ENCODE measurements at regions not wholly inside any gene's neighbourhood (a gene's known extent, or its start where the extent isn't known, plus 50 kb on each side); places are given as distances from the start of the nearest gene placed in this dataset.

DNA sequence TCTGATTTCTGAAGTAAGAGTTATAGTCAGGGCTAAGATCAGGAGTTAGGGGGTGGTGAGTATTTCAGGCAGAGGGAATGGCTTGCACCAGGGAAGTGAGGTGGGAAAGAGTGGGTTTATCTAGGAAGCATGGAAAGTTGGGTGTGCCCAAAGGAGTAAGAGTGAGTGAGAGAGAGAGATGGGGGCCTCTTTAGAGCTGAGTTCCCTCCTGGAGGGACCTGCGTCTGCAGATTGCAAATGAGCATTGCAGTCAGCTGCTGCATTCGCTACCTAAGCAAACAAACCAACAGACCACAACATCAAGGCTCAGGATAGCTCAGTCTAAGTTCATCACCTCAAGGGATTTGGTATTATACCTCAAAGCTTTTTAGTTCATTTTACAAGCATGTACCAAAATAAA lies 405.8 kb downstream of the FGF9 start:
- Mint-ChIP-seq H3K36me3 (ENCODE audit: low read depth) (no peaks in the 10 kb centered on the region), H3K27ac (no peak overlapping the region), H3K27me3 (ENCODE audit: insufficient read depth) (peaks cover 34% of the 10 kb centered on the region), H3K4me3 (no peak overlapping the region), H3K9me3 (no peaks in the 10 kb centered on the region), H3K4me1 (peaks cover 10% of the 10 kb centered on the region)
- no peaks in the 10 kb centered on the region for H3K36me3 ChIP-seq (ENCODE audit: control insufficient read depth, insufficient read depth, low read length)
- no peak overlapping the region for H3K27ac ChIP-seq (ENCODE audit: low read depth, low read length)
- no peak overlapping the region for H3K4me3 ChIP-seq (ENCODE audit: low read length)
- WGBS, 2 experiments (ENCODE audit: insufficient coverage in 1 of 2, insufficient read length in 1 of 2): 90% methylated on average over 2 of the region's 2 CpGs; no CpG with 5 or more reads in 1 of the 2 experiments
- TF ChIP-seq, protein P1, sequence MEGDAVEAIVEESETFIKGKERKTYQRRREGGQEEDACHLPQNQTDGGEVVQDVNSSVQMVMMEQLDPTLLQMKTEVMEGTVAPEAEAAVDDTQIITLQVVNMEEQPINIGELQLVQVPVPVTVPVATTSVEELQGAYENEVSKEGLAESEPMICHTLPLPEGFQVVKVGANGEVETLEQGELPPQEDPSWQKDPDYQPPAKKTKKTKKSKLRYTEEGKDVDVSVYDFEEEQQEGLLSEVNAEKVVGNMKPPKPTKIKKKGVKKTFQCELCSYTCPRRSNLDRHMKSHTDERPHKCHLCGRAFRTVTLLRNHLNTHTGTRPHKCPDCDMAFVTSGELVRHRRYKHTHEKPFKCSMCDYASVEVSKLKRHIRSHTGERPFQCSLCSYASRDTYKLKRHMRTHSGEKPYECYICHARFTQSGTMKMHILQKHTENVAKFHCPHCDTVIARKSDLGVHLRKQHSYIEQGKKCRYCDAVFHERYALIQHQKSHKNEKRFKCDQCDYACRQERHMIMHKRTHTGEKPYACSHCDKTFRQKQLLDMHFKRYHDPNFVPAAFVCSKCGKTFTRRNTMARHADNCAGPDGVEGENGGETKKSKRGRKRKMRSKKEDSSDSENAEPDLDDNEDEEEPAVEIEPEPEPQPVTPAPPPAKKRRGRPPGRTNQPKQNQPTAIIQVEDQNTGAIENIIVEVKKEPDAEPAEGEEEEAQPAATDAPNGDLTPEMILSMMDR (conservative IDR thresholded peaks at IDR 0.05): no peak
- peaks cover 34% of the 10 kb centered on the region for H3K27me3 ChIP-seq (ENCODE audit: control insufficient read depth, insufficient read depth, low read length, poor library complexity, severe bottlenecking)
- no peak for DNase-seq
- no peak overlapping the region for H3K9ac ChIP-seq (ENCODE audit: extremely low read depth, low read length, poor library complexity, severe bottlenecking)
- no peaks in the 10 kb centered on the region for H3K4me1 ChIP-seq (ENCODE audit: control insufficient read depth, insufficient read depth, low read length)
- no peaks in the 10 kb centered on the region for H3K9me3 ChIP-seq (ENCODE audit: control insufficient read depth, low read length)

DNA sequence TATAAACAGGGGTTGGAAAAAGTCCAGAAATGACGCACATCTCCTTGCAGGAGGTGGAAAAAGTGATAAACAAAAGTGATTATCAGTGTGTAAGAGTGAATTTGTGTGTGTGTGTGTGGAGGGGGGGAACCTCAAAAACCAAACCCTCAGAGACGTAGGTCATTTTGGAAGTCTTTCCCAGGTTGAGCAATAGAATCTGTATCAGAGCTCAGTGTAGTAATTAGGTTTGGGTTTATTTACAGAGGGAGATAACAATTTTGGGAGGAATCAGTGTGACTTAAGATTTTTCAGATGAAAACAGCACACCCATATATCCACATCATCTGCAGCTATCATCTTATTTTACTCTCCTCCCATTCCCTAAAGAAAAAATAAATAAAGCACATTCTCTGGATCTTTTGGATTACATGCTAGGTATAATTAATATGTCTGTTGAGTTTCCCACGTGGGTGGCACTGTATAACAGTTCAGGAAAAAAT lies 406.4 kb downstream of the FGF9 start:
- H3K27me3 ChIP-seq (ENCODE audit: control insufficient read depth, insufficient read depth, low read length, poor library complexity, severe bottlenecking): peaks cover 40% of the 10 kb centered on the region
- no peaks in the 10 kb centered on the region for H3K36me3 ChIP-seq (ENCODE audit: control insufficient read depth, insufficient read depth, low read length)
- H3K9me3 ChIP-seq (ENCODE audit: control insufficient read depth, low read length): no peaks in the 10 kb centered on the region
- Mint-ChIP-seq H3K4me3 (no peak overlapping the region), H3K4me1 (peaks cover 13% of the 10 kb centered on the region), H3K27me3 (ENCODE audit: insufficient read depth) (peaks cover 40% of the 10 kb centered on the region), H3K9me3 (no peaks in the 10 kb centered on the region), H3K36me3 (ENCODE audit: low read depth) (no peaks in the 10 kb centered on the region), H3K27ac (no peak overlapping the region)
- H3K4me1 ChIP-seq (ENCODE audit: control insufficient read depth, insufficient read depth, low read length): no peaks in the 10 kb centered on the region
- TF ChIP-seq, protein P1 (conservative IDR thresholded peaks at IDR 0.05): no peak
- 79 to 82% methylated on average over 3 of the region's 3 CpGs for whole genome bisulfite sequencing, 2 experiments (ENCODE audit: insufficient coverage in 1 of 2, insufficient read length in 1 of 2)
- no peak overlapping the region for H3K27ac ChIP-seq (ENCODE audit: low read depth, low read length)
- no peak overlapping the region for H3K9ac ChIP-seq (ENCODE audit: extremely low read depth, low read length, poor library complexity, severe bottlenecking)
- no peak overlapping the region for H3K4me3 ChIP-seq (ENCODE audit: low read length)
- no peak for DNase-seq

DNA sequence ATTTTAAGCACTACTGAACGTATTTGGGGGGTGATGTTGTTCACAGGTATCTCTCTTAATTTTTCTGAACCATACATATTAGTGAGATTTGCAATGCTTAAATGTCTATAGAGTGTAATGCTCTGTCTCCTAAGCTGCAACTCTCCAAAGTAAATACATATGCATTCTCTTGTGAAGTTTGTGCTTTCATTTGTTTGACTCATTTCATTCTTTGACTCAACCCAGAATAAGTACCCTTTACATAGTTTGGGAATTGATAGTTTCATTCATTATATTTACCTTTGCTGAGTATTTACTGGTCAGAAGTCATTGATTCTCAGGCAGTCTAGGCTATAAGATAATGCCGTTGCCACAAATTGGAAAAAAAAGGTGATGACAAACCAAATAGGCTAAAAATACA lies 406.9 kb downstream of the FGF9 start:
- H3K4me3 Mint-ChIP-seq: no peak overlapping the region
- H3K4me1 ChIP-seq (ENCODE audit: control insufficient read depth, insufficient read depth, low read length): no peaks in the 10 kb centered on the region
- TF ChIP-seq, protein P1 (conservative IDR thresholded peaks at IDR 0.05): no peak
- H3K9me3 ChIP-seq (ENCODE audit: control insufficient read depth, low read length): no peaks in the 10 kb centered on the region
- H3K27ac Mint-ChIP-seq: no peak overlapping the region
- H3K4me1 Mint-ChIP-seq: peaks cover 17% of the 10 kb centered on the region
- peaks cover 45% of the 10 kb centered on the region for H3K27me3 ChIP-seq (ENCODE audit: control insufficient read depth, insufficient read depth, low read length, poor library complexity, severe bottlenecking)
- H3K27me3 Mint-ChIP-seq (ENCODE audit: insufficient read depth): peaks cover 43% of the 10 kb centered on the region
- WGBS, 2 experiments (ENCODE audit: insufficient coverage in 1 of 2, insufficient read length in 1 of 2): 0% methylated on average over 1 of the region's 2 CpGs
- H3K4me3 ChIP-seq (ENCODE audit: low read length): no peak overlapping the region
- H3K36me3 ChIP-seq (ENCODE audit: control insufficient read depth, insufficient read depth, low read length): no peaks in the 10 kb centered on the region
- H3K9ac ChIP-seq (ENCODE audit: extremely low read depth, low read length, poor library complexity, severe bottlenecking): no peak overlapping the region
- no peaks in the 10 kb centered on the region for H3K36me3 Mint-ChIP-seq (ENCODE audit: low read depth)
- no peak for DNase-seq
- no peak overlapping the region for H3K27ac ChIP-seq (ENCODE audit: low read depth, low read length)
- no peaks in the 10 kb centered on the region for H3K9me3 Mint-ChIP-seq
